ENCODE measurements at regions not wholly inside any gene's neighbourhood (a gene's known extent, or its start where the extent isn't known, plus 50 kb on each side); places are given as distances from the start of the nearest gene placed in this dataset.

- Histone ChIP-seq H3K27me3 (ENCODE audit: insufficient read depth, low read length) (peaks cover 8% of the 10 kb centered on the region), H3K4me3 (ENCODE audit: low read length in 2 of 2) (no peak overlapping the region), H3K4me1 (ENCODE audit: insufficient read depth, low read length) (peaks cover 16% of the 10 kb centered on the region), H3K9me3 (ENCODE audit: control insufficient read depth in 1 of 2, low read length in 2 of 2) (no peaks in the 10 kb centered on the region), H3K36me3 (ENCODE audit: insufficient read depth, low read length) (no peaks in the 10 kb centered on the region), H3K27ac (ENCODE audit: low read depth, low read length) (no peak overlapping the region)
- DNase-seq: no peak
- H3K4me1 Mint-ChIP-seq: peaks cover 4 to 17% (median 13%) of the 10 kb centered on the region in 4 donors
- intact Hi-C loops (cut with micrococcal nuclease): no loop called here
- peaks cover 43 to 46% of the 10 kb centered on the region in 2 donors for H3K27me3 Mint-ChIP-seq
- H3K9me3 Mint-ChIP-seq: peaks cover under 1 to 16% (median 3%) of the 10 kb centered on the region in 8 donors
- H3K36me3 Mint-ChIP-seq: no peaks in the 10 kb centered on the region
- H3K27ac Mint-ChIP-seq: no peak overlapping the region
- POLR2A ChIA-PET (ENCODE audit: partially characterized antibody): no interaction called here
- peak overlapping the region in 4 of 8 donors; percentile 21 to 45 (median 32) for H3K4me3 Mint-ChIP-seq
- CTCF ChIA-PET (ENCODE audit: partially characterized antibody): interaction anchor here (1.2 to 2.3 kb wide), 2 partner anchors 12 to 263 kb away, joined by 3 to 5 read pairs; no protein-coding TSS in a partner anchor
These were observed 73.8 kb upstream of the CPLX2 start for GRCh38 chr5:175797521-175798038.

GRCh38 chr5:175798626-175799025, 72.8 kb upstream of the CPLX2 start:
- Mint-ChIP-seq H3K36me3 (no peaks in the 10 kb centered on the region), H3K27me3 (peaks cover 42 to 45% of the 10 kb centered on the region in 2 donors), H3K4me1 (peaks cover 4 to 17% (median 13%) of the 10 kb centered on the region in 4 donors), H3K27ac (no peak overlapping the region), H3K9me3 (peaks cover 0 to 16% (median 3%) of the 10 kb centered on the region in 8 donors), H3K4me3 (no peak overlapping the region)
- no peak for DNase-seq
- H3K27me3 ChIP-seq (ENCODE audit: insufficient read depth, low read length): peaks cover 8% of the 10 kb centered on the region
- peaks cover 16% of the 10 kb centered on the region for H3K4me1 ChIP-seq (ENCODE audit: insufficient read depth, low read length)
- no peaks in the 10 kb centered on the region for H3K36me3 ChIP-seq (ENCODE audit: insufficient read depth, low read length)
- no peak overlapping the region for H3K27ac ChIP-seq (ENCODE audit: low read depth, low read length)
- ChIA-PET CTCF (ENCODE audit: partially characterized antibody) (no interaction called here), POLR2A (ENCODE audit: partially characterized antibody) (no interaction called here)
- intact Hi-C loops (cut with micrococcal nuclease): no loop called here
- H3K4me3 ChIP-seq (ENCODE audit: low read length in 2 of 2): no peak overlapping the region
- H3K9me3 ChIP-seq (ENCODE audit: control insufficient read depth in 1 of 2, low read length in 2 of 2): no peaks in the 10 kb centered on the region

- Mint-ChIP-seq H3K4me3 (no peak overlapping the region), H3K9me3 (peaks cover 0 to 13% (median 3%) of the 10 kb centered on the region in 8 donors), H3K27ac (no peak overlapping the region), H3K4me1 (peaks cover 4 to 17% (median 13%) of the 10 kb centered on the region in 4 donors), H3K36me3 (no peaks in the 10 kb centered on the region), H3K27me3 (peaks cover 30 to 43% of the 10 kb centered on the region in 2 donors)
- H3K27ac ChIP-seq (ENCODE audit: low read depth, low read length): no peak overlapping the region
- POLR2A ChIA-PET (ENCODE audit: partially characterized antibody): no interaction called here
- no peaks in the 10 kb centered on the region for H3K36me3 ChIP-seq (ENCODE audit: insufficient read depth, low read length)
- CTCF ChIA-PET (ENCODE audit: partially characterized antibody): no interaction called here
- DNase-seq: no peak
- H3K9me3 ChIP-seq (ENCODE audit: control insufficient read depth in 1 of 2, low read length in 2 of 2): no peaks in the 10 kb centered on the region
- H3K4me3 ChIP-seq (ENCODE audit: low read length in 2 of 2): no peak overlapping the region
- peaks cover 8% of the 10 kb centered on the region for H3K27me3 ChIP-seq (ENCODE audit: insufficient read depth, low read length)
- intact Hi-C loops (cut with micrococcal nuclease): no loop called here
- peaks cover 16% of the 10 kb centered on the region for H3K4me1 ChIP-seq (ENCODE audit: insufficient read depth, low read length)
These were observed 70.7 kb upstream of the CPLX2 start for GRCh38 chr5:175800656-175801081.

GRCh38 chr5:175802361-175802760, 69.0 kb upstream of the CPLX2 start:
- H3K9me3 ChIP-seq (ENCODE audit: control insufficient read depth in 1 of 2, low read length in 2 of 2): no peaks in the 10 kb centered on the region
- CTCF ChIA-PET (ENCODE audit: partially characterized antibody): no interaction called here
- H3K36me3 ChIP-seq (ENCODE audit: insufficient read depth, low read length): no peaks in the 10 kb centered on the region
- Mint-ChIP-seq H3K27me3 (peaks cover 29 to 49% of the 10 kb centered on the region in 2 donors), H3K4me1 (peaks cover 3 to 14% (median 9%) of the 10 kb centered on the region in 4 donors), H3K4me3 (no peak overlapping the region), H3K36me3 (no peaks in the 10 kb centered on the region), H3K27ac (no peak overlapping the region), H3K9me3 (peaks cover 0 to 9% (median under 1%) of the 10 kb centered on the region in 8 donors)
- intact Hi-C loops (cut with micrococcal nuclease): no loop called here
- POLR2A ChIA-PET (ENCODE audit: partially characterized antibody): no interaction called here
- H3K27me3 ChIP-seq (ENCODE audit: insufficient read depth, low read length): peaks cover 8% of the 10 kb centered on the region
- H3K4me3 ChIP-seq (ENCODE audit: low read length in 2 of 2): no peak overlapping the region
- DNase-seq: no peak
- H3K4me1 ChIP-seq (ENCODE audit: insufficient read depth, low read length): peaks cover 11% of the 10 kb centered on the region
- no peak overlapping the region for H3K27ac ChIP-seq (ENCODE audit: low read depth, low read length)

- peaks cover 0 to 5% (median 0%) of the 10 kb centered on the region in 8 donors for H3K9me3 Mint-ChIP-seq
- intact Hi-C loops (cut with micrococcal nuclease): no loop called here
- Histone ChIP-seq H3K9me3 (ENCODE audit: control insufficient read depth in 1 of 2, low read length in 2 of 2) (no peaks in the 10 kb centered on the region), H3K4me1 (ENCODE audit: insufficient read depth, low read length) (peaks cover 2% of the 10 kb centered on the region), H3K27me3 (ENCODE audit: insufficient read depth, low read length) (peaks cover 8% of the 10 kb centered on the region), H3K4me3 (ENCODE audit: low read length in 2 of 2) (no peak overlapping the region), H3K36me3 (ENCODE audit: insufficient read depth, low read length) (no peaks in the 10 kb centered on the region), H3K27ac (ENCODE audit: low read depth, low read length) (no peak overlapping the region)
- H3K36me3 Mint-ChIP-seq: no peaks in the 10 kb centered on the region
- no peak overlapping the region for H3K27ac Mint-ChIP-seq
- POLR2A ChIA-PET (ENCODE audit: partially characterized antibody): no interaction called here
- no peak for DNase-seq
- CTCF ChIA-PET (ENCODE audit: partially characterized antibody): no interaction called here
- H3K4me1 Mint-ChIP-seq: peaks cover 0 to 5% (median 3%) of the 10 kb centered on the region in 4 donors
- H3K27me3 Mint-ChIP-seq: peaks cover 25 to 49% of the 10 kb centered on the region in 2 donors
- H3K4me3 Mint-ChIP-seq: no peak overlapping the region
These were observed 68.1 kb upstream of the CPLX2 start for GRCh38 chr5:175803254-175803653.

- CTCF ChIA-PET (ENCODE audit: partially characterized antibody): no interaction called here
- Histone ChIP-seq H3K9me3 (ENCODE audit: control insufficient read depth in 1 of 2, low read length in 2 of 2) (no peaks in the 10 kb centered on the region), H3K4me3 (ENCODE audit: low read length in 2 of 2) (no peak overlapping the region), H3K4me1 (ENCODE audit: insufficient read depth, low read length) (no peaks in the 10 kb centered on the region), H3K36me3 (ENCODE audit: insufficient read depth, low read length) (no peaks in the 10 kb centered on the region), H3K27me3 (ENCODE audit: insufficient read depth, low read length) (peaks cover 6% of the 10 kb centered on the region), H3K27ac (ENCODE audit: low read depth, low read length) (no peak overlapping the region)
- Mint-ChIP-seq H3K4me1 (peaks cover 0 to 1% (median under 1%) of the 10 kb centered on the region in 4 donors), H3K9me3 (peaks cover 0 to 3% (median 0%) of the 10 kb centered on the region in 8 donors), H3K4me3 (no peak overlapping the region), H3K36me3 (no peaks in the 10 kb centered on the region), H3K27ac (no peak overlapping the region), H3K27me3 (peaks cover 20 to 44% of the 10 kb centered on the region in 2 donors)
- intact Hi-C loops (cut with micrococcal nuclease): no loop called here
- DNase-seq: no peak
- POLR2A ChIA-PET (ENCODE audit: partially characterized antibody): no interaction called here
These were observed 67.5 kb upstream of the CPLX2 start for GRCh38 chr5:175803736-175804454.

- Histone ChIP-seq H3K27me3 (ENCODE audit: insufficient read depth, low read length) (no peaks in the 10 kb centered on the region), H3K36me3 (ENCODE audit: insufficient read depth, low read length) (no peaks in the 10 kb centered on the region), H3K4me3 (ENCODE audit: low read length in 2 of 2) (no peak overlapping the region), H3K27ac (ENCODE audit: low read depth, low read length) (no peak overlapping the region), H3K9me3 (ENCODE audit: control insufficient read depth in 1 of 2, low read length in 2 of 2) (no peaks in the 10 kb centered on the region), H3K4me1 (ENCODE audit: insufficient read depth, low read length) (no peaks in the 10 kb centered on the region)
- POLR2A ChIA-PET (ENCODE audit: partially characterized antibody): no interaction called here
- Mint-ChIP-seq H3K4me1 (peaks cover 0 to 1% (median 0%) of the 10 kb centered on the region in 4 donors), H3K4me3 (no peak overlapping the region), H3K36me3 (no peaks in the 10 kb centered on the region), H3K9me3 (peaks cover 0 to 3% (median 0%) of the 10 kb centered on the region in 8 donors), H3K27ac (no peak overlapping the region), H3K27me3 (peaks cover 14 to 49% of the 10 kb centered on the region in 2 donors)
- intact Hi-C loops (cut with micrococcal nuclease): no loop called here
- CTCF ChIA-PET (ENCODE audit: partially characterized antibody): no interaction called here
- no peak for DNase-seq
These were observed 65.9 kb upstream of the CPLX2 start for GRCh38 chr5:175805256-175806011.
